Fibroblast of skin of right quadriceps (primary cell): ENCODE measurements at regions not wholly inside any gene's neighbourhood (a gene's known extent, or its start where the extent isn't known, plus 50 kb on each side); places are given as distances from the start of the nearest gene placed in this dataset.
"Not testable (repeated sequence)": the region's sequence is repeated elsewhere in the genome, so short reads cannot be mapped to it uniquely, and the experiment has no call there.

ENCODE experiments used
- DNase-seq: peaks from one replicate; pipeline ENCODE4 v3.0.0-alpha.2; 2013

- no peak for DNase-seq
Observed at GRCh38 chr6:835476-836160, 142.7 kb upstream of the EXOC2 start.

GRCh38 chr6:834866-835265, 141.9 kb upstream of the EXOC2 start:
- DNase-seq = no peak

- DNase-seq = no peak
Observed at GRCh38 chr6:834190-834589, 141.3 kb upstream of the EXOC2 start.

- not testable (repeated sequence) for DNase-seq
Observed at GRCh38 chr6:832804-833203, 139.9 kb upstream of the EXOC2 start.

GRCh38 chr6:830667-831327, 137.9 kb upstream of the EXOC2 start:
- DNase-seq = no peak

GRCh38 chr6:829656-830055, 136.7 kb upstream of the EXOC2 start:
- DNase-seq = no peak

- DNase-seq = no peak
Observed at GRCh38 chr6:827431-827830, 134.5 kb upstream of the EXOC2 start.

- DNase-seq = no peak
Observed at GRCh38 chr6:819122-819521, 126.2 kb upstream of the EXOC2 start.

- no peak for DNase-seq
Observed at GRCh38 chr6:818196-818595, 125.3 kb upstream of the EXOC2 start.

GRCh38 chr6:816510-817084, 123.7 kb upstream of the EXOC2 start:
- no peak for DNase-seq

- DNase-seq = no peak
Observed at GRCh38 chr6:815348-815738, 122.4 kb upstream of the EXOC2 start.

- no peak for DNase-seq
Observed at GRCh38 chr6:814378-815347, 121.7 kb upstream of the EXOC2 start.

GRCh38 chr6:811831-812230, 118.9 kb upstream of the EXOC2 start:
- no peak for DNase-seq

GRCh38 chr6:811191-811590, 118.3 kb upstream of the EXOC2 start:
- no peak for DNase-seq

- no peak for DNase-seq
Observed at GRCh38 chr6:804771-805170, 111.8 kb upstream of the EXOC2 start.

GRCh38 chr6:804317-804716, 111.4 kb upstream of the EXOC2 start:
- DNase-seq = no peak

- DNase-seq = no peak
Observed at GRCh38 chr6:803191-803977, 110.4 kb upstream of the EXOC2 start.

- no peak for DNase-seq
Observed at GRCh38 chr6:802701-803100, 109.8 kb upstream of the EXOC2 start.

GRCh38 chr6:802223-802622, 109.3 kb upstream of the EXOC2 start:
- DNase-seq = not testable (repeated sequence)

- no peak for DNase-seq
Observed at GRCh38 chr6:799769-800168, 106.8 kb upstream of the EXOC2 start.

GRCh38 chr6:797479-798077, 104.6 kb upstream of the EXOC2 start:
- DNase-seq = peak; percentile 35
